ENCODE measurements at regions not wholly inside any gene's neighbourhood (a gene's known extent, or its start where the extent isn't known, plus 50 kb on each side); places are given as distances from the start of the nearest gene placed in this dataset.

DNA sequence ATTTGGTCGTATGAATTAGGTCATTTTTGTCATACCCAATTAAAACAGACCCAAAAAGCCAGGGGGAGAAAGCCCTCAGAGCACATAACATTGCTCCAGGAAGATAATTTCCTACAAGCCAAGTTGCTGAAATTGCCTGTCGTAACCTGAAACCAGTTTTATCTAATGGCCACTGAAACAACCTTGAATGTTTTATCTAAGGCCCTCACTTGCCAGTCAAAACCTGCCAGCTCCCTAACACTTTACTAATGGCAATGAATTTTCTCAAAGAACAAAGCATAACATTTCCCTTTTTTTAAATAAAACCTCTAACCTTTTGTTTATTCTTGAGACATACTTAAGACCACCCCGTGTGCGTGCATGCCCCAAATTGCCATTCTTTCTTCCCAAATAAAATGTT is 496.2 kb upstream of the KLHL1 start:
- TF ChIP-seq, protein P1, sequence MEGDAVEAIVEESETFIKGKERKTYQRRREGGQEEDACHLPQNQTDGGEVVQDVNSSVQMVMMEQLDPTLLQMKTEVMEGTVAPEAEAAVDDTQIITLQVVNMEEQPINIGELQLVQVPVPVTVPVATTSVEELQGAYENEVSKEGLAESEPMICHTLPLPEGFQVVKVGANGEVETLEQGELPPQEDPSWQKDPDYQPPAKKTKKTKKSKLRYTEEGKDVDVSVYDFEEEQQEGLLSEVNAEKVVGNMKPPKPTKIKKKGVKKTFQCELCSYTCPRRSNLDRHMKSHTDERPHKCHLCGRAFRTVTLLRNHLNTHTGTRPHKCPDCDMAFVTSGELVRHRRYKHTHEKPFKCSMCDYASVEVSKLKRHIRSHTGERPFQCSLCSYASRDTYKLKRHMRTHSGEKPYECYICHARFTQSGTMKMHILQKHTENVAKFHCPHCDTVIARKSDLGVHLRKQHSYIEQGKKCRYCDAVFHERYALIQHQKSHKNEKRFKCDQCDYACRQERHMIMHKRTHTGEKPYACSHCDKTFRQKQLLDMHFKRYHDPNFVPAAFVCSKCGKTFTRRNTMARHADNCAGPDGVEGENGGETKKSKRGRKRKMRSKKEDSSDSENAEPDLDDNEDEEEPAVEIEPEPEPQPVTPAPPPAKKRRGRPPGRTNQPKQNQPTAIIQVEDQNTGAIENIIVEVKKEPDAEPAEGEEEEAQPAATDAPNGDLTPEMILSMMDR (IDR thresholded peaks at IDR 0.05), result no peak
- TF ChIP-seq POLR2A (IDR thresholded peaks at IDR 0.05; ENCODE audit: low read depth) (no peak), EP300 (IDR thresholded peaks at IDR 0.05) (no peak)

Measured in esophagus muscularis mucosa (tissue), 4 donors.